Endodermal cell (in vitro differentiated cells): ENCODE measurements at regions not wholly inside any gene's neighbourhood (a gene's known extent, or its start where the extent isn't known, plus 50 kb on each side); places are given as distances from the start of the nearest gene placed in this dataset.
A peak's percentile ranks its signal among the peaks of the same experiment; 100 is the strongest.

Experiments used
- DNase-seq: peaks from one replicate; pipeline ENCODE4 v3.0.0-alpha.2; 2017
- H3K27ac ChIP-seq: 2 replicates; pipeline ENCODE4 v1.5.1; 2013; ENCODE audit warnings: mild to moderate bottlenecking, low read depth, low read length, moderate library complexity
- H3K27me3 ChIP-seq: 2 replicates; pipeline ENCODE4 v1.6.1; 2013; ENCODE audit warnings: mild to moderate bottlenecking, low read length, moderate library complexity; ENCODE audit not compliant: insufficient read depth, control insufficient read depth, poor library complexity, severe bottlenecking
- H3K36me3 ChIP-seq: 2 replicates; pipeline ENCODE4 v1.7.0; 2013; ENCODE audit warnings: mild to moderate bottlenecking, low read length, moderate library complexity; ENCODE audit not compliant: control insufficient read depth, insufficient read depth
- H3K4me1 ChIP-seq: one replicate; pipeline ENCODE4 v1.7.0; 2013; ENCODE audit warnings: low read length; ENCODE audit not compliant: control insufficient read depth, insufficient read depth
- H3K4me3 ChIP-seq: 2 replicates; pipeline ENCODE4 v1.5.1; 2013; ENCODE audit warnings: mild to moderate bottlenecking, low read length, moderate library complexity
- H3K9ac ChIP-seq: 2 replicates; pipeline ENCODE4 v1.6.1; 2013; ENCODE audit warnings: mild to moderate bottlenecking, low read length, moderate library complexity; ENCODE audit not compliant: poor library complexity, severe bottlenecking; ENCODE audit errors: extremely low read depth
- H3K9me3 ChIP-seq: 2 replicates; pipeline ENCODE4 v1.6.1; 2013; ENCODE audit warnings: mild to moderate bottlenecking, low read length, moderate library complexity; ENCODE audit not compliant: control insufficient read depth
- H3K27ac Mint-ChIP-seq: 2 replicates; pipeline ENCODE4 v1.8.0; 2020; ENCODE audit warnings: mixed read lengths
- H3K27me3 Mint-ChIP-seq: 2 replicates; pipeline ENCODE4 v1.8.0; 2021; ENCODE audit warnings: mild to moderate bottlenecking, mixed read lengths; ENCODE audit not compliant: insufficient read depth
- H3K36me3 Mint-ChIP-seq: 2 replicates; pipeline ENCODE4 v1.8.0; 2020; ENCODE audit warnings: low read depth, mixed read lengths
- H3K4me1 Mint-ChIP-seq: 2 replicates; pipeline ENCODE4 v1.8.0; 2020; ENCODE audit warnings: mixed read lengths
- H3K4me3 Mint-ChIP-seq: 2 replicates; pipeline ENCODE4 v1.8.0; 2020; ENCODE audit warnings: mild to moderate bottlenecking, moderate library complexity, mixed read lengths
- H3K9me3 Mint-ChIP-seq: 2 replicates; pipeline ENCODE4 v1.8.0; 2020; ENCODE audit warnings: mild to moderate bottlenecking, mixed read lengths
- WGBS, 2 experiments: methylation state at CpG; one replicate each; pipeline versions ENCODE4 v1.1.5 to v1.1.7; 2013; ENCODE audit warnings: missing lambda C conversion rate in 2 of 2, mixed read lengths in 1 of 2; ENCODE audit not compliant: insufficient coverage in 1 of 2, insufficient read length in 1 of 2; 5-methylcytosine and 5-hydroxymethylcytosine counted together
- TF ChIP-seq, protein P1 (sequence below): fragments of 200-600 bp; sonication (generic); conservative IDR thresholded peaks from 2 replicates; pipeline ENCODE4 v1.5.0; 2021; ENCODE audit warnings: antibody characterized with exemption, mild to moderate bottlenecking

DNA sequence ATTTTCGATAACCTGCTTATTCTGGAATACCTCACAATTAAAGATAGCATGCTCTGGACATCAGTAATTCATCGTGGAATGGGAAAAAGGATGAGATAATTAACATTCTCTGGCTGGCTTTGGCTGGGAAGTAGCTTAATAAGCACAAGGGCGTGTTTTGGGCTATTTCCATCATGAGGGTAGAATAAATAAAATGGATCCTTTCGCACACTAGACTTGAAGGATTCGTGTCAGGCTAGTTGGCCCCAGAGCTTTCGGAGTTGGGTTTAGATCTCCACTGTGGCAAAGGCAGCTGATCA, 151.2 kb upstream of the ADRA1B start:
- Mint-ChIP-seq H3K4me3 (no peak overlapping the region), H3K9me3 (no peaks in the 10 kb centered on the region), H3K27ac (no peak overlapping the region), H3K4me1 (peaks cover 5% of the 10 kb centered on the region), H3K27me3 (no peaks in the 10 kb centered on the region), H3K36me3 (no peaks in the 10 kb centered on the region)
- no peaks in the 10 kb centered on the region for H3K27me3 ChIP-seq
- H3K4me3 ChIP-seq = no peak overlapping the region
- no peaks in the 10 kb centered on the region for H3K36me3 ChIP-seq
- H3K9me3 ChIP-seq = no peaks in the 10 kb centered on the region
- WGBS, 2 experiments = 84 to 88% methylated on average over 5 to 6 of the region's 6 CpGs
- TF ChIP-seq, protein P1, sequence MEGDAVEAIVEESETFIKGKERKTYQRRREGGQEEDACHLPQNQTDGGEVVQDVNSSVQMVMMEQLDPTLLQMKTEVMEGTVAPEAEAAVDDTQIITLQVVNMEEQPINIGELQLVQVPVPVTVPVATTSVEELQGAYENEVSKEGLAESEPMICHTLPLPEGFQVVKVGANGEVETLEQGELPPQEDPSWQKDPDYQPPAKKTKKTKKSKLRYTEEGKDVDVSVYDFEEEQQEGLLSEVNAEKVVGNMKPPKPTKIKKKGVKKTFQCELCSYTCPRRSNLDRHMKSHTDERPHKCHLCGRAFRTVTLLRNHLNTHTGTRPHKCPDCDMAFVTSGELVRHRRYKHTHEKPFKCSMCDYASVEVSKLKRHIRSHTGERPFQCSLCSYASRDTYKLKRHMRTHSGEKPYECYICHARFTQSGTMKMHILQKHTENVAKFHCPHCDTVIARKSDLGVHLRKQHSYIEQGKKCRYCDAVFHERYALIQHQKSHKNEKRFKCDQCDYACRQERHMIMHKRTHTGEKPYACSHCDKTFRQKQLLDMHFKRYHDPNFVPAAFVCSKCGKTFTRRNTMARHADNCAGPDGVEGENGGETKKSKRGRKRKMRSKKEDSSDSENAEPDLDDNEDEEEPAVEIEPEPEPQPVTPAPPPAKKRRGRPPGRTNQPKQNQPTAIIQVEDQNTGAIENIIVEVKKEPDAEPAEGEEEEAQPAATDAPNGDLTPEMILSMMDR = no peak
- no peaks in the 10 kb centered on the region for H3K4me1 ChIP-seq
- H3K27ac ChIP-seq = no peak overlapping the region
- H3K9ac ChIP-seq = no peak overlapping the region
- no peak for DNase-seq

DNA sequence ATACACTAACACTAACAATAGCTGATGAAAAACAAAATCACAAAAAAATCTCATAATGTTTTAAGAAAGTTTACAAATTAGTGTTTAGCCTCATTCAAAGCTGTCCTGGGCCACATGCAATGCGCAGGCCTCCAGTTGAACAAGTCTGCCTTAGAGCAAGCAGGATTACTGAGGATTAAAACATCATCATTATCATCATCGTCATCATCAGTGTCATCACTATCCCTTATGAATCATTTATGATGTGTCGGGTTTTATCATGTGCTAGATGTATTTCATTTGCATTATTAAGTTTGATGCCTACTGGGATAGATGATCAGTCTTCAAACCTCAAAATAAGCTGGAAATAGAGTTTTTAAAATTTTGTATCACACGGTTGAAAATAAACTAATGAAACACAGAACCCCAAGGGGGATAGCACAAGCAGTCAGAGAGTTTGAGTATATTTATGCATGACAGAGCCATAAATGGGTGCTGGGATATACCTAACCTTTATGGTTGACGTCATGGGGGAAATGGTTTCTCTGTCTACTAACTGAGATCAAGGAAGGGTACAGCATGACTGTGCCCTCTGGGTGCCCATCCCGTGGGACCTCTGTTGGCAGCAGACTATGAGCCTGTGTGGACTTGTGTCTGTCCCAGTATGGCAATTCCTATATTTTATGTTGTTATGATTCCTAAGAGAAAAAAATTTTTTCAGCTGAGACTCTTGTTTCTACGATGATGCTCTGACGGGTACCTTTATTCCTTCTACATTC, 150.3 kb upstream of the ADRA1B start:
- H3K36me3 Mint-ChIP-seq = no peaks in the 10 kb centered on the region
- H3K9me3 ChIP-seq = no peaks in the 10 kb centered on the region
- H3K4me3 ChIP-seq = no peak overlapping the region
- WGBS, 2 experiments = 62 to 78% methylated on average over 3 to 8 of the region's 8 CpGs
- H3K27me3 Mint-ChIP-seq = no peaks in the 10 kb centered on the region
- H3K4me1 ChIP-seq = no peaks in the 10 kb centered on the region
- no peaks in the 10 kb centered on the region for H3K36me3 ChIP-seq
- no peak overlapping the region for H3K27ac ChIP-seq
- TF ChIP-seq, protein P1 = no peak
- H3K4me1 Mint-ChIP-seq = peaks cover 5% of the 10 kb centered on the region
- no peaks in the 10 kb centered on the region for H3K9me3 Mint-ChIP-seq
- no peak overlapping the region for H3K27ac Mint-ChIP-seq
- H3K27me3 ChIP-seq = no peaks in the 10 kb centered on the region
- no peak for DNase-seq
- no peak overlapping the region for H3K9ac ChIP-seq
- no peak overlapping the region for H3K4me3 Mint-ChIP-seq

DNA sequence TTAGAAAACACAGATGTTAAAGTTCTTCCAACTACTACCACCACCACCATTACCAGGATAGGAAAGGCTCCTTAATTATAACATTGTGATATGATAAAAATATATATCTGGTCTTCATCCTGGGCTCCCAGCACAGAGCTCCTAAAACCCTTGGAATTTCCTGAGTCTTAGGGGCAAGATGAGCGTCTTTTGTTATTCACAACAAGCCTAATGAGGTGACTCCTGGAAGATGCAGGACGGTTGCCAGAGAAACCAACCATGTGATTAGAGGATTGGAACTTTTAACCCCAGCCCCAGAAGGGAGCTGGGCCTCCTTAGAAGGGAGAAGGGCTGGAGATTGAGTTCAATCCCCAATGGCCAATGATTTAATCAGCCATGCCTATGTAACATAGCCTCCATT, 148.0 kb upstream of the ADRA1B start:
- no peak overlapping the region for H3K4me3 Mint-ChIP-seq
- peaks cover 5% of the 10 kb centered on the region for H3K4me1 Mint-ChIP-seq
- H3K9me3 Mint-ChIP-seq = no peaks in the 10 kb centered on the region
- Histone ChIP-seq H3K27me3 (peaks cover 8% of the 10 kb centered on the region), H3K27ac (peak overlapping the region; percentile 22), H3K9me3 (no peaks in the 10 kb centered on the region), H3K4me3 (no peak overlapping the region), H3K9ac (no peak overlapping the region), H3K4me1 (no peaks in the 10 kb centered on the region), H3K36me3 (no peaks in the 10 kb centered on the region)
- no peak overlapping the region for H3K27ac Mint-ChIP-seq
- peak; percentile 78 for DNase-seq
- H3K27me3 Mint-ChIP-seq = peaks cover 4% of the 10 kb centered on the region
- H3K36me3 Mint-ChIP-seq = no peaks in the 10 kb centered on the region
- WGBS, 2 experiments = 31 to 40% methylated on average over 1 to 2 of the region's 2 CpGs
- TF ChIP-seq, protein P1 = no peak
